H9 (cell line): ENCODE measurements at regions not wholly inside any gene's neighbourhood (a gene's known extent, or its start where the extent isn't known, plus 50 kb on each side); places are given as distances from the start of the nearest gene placed in this dataset.

Source experiments
- DNase-seq: peaks from one replicate; pipeline ENCODE4 v3.0.0-alpha.2; 2017
- H2AFZ ChIP-seq: one replicate; pipeline ENCODE4 v1.6.1; 2013; ENCODE audit warnings: mild to moderate bottlenecking, low read length, control low read depth, moderate library complexity
- H2AK5ac ChIP-seq: 2 replicates; pipeline ENCODE4 v1.6.1; 2013; ENCODE audit warnings: low read length, control low read depth, mixed read lengths; ENCODE audit not compliant: insufficient read length
- H2BK120ac ChIP-seq: one replicate; pipeline ENCODE4 v1.6.1; 2013; ENCODE audit warnings: low read depth, mild to moderate bottlenecking, low read length, control low read depth, inconsistent platforms; ENCODE audit not compliant: poor library complexity, severe bottlenecking
- H2BK12ac ChIP-seq: 2 replicates; pipeline ENCODE4 v1.6.1; 2013; ENCODE audit warnings: low read length, control low read depth, mixed read lengths, low read depth; ENCODE audit not compliant: insufficient read length
- H2BK15ac ChIP-seq: 2 replicates; pipeline ENCODE4 v1.6.1; 2013; ENCODE audit warnings: low read depth, low read length, control low read depth
- H2BK20ac ChIP-seq: one replicate; pipeline ENCODE4 v1.6.1; 2013; ENCODE audit warnings: low read depth, mild to moderate bottlenecking, low read length, control low read depth, inconsistent platforms; ENCODE audit not compliant: poor library complexity, severe bottlenecking
- H2BK5ac ChIP-seq: 2 replicates; pipeline ENCODE4 v1.6.1; 2013; ENCODE audit warnings: low read length, control low read depth, mixed read lengths; ENCODE audit not compliant: insufficient read length
- H3K14ac ChIP-seq: 2 replicates; pipeline ENCODE4 v1.6.1; 2013; ENCODE audit warnings: low read length, control low read depth; ENCODE audit not compliant: insufficient read depth
- H3K18ac ChIP-seq: 2 replicates; pipeline ENCODE4 v1.6.1; 2013; ENCODE audit warnings: low read depth, mild to moderate bottlenecking, mixed read lengths, low read length, control low read depth; ENCODE audit not compliant: insufficient read length
- H3K23ac ChIP-seq: 2 replicates; pipeline ENCODE4 v1.6.1; 2013; ENCODE audit warnings: low read length, control low read depth, mixed read lengths, low read depth; ENCODE audit not compliant: insufficient read length
- H3K23me2 ChIP-seq: 2 replicates; pipeline ENCODE4 v1.6.1; 2013; ENCODE audit warnings: low read depth, mild to moderate bottlenecking, mixed read lengths, low read length, control low read depth; ENCODE audit not compliant: insufficient read length, poor library complexity, severe bottlenecking
- H3K27ac ChIP-seq: 2 replicates; pipeline ENCODE4 v1.5.1; 2013; ENCODE audit warnings: low read length, control low read depth, mixed read lengths, low read depth; ENCODE audit not compliant: insufficient read length
- H3K27me3 ChIP-seq: 2 replicates; pipeline ENCODE4 v1.6.1; 2013; ENCODE audit warnings: low read length, control low read depth, inconsistent platforms; ENCODE audit not compliant: insufficient read depth
- H3K4ac ChIP-seq: 2 replicates; pipeline ENCODE4 v1.6.1; 2013; ENCODE audit warnings: low read depth, mild to moderate bottlenecking, control low read depth, inconsistent platforms, low read length, moderate library complexity
- H3K4me1 ChIP-seq: 2 replicates; pipeline ENCODE4 v1.6.1; 2013; ENCODE audit warnings: low read length, control low read depth, inconsistent platforms; ENCODE audit not compliant: insufficient read depth
- H3K4me2 ChIP-seq: 2 replicates; pipeline ENCODE4 v1.6.1; 2013; ENCODE audit warnings: low read length, control low read depth, mixed read lengths; ENCODE audit not compliant: insufficient read length, insufficient read depth
- H3K56ac ChIP-seq: 2 replicates; pipeline ENCODE4 v1.6.1; 2013; ENCODE audit warnings: low read depth, mild to moderate bottlenecking, mixed read lengths, low read length, control low read depth; ENCODE audit not compliant: insufficient read length
- H3K79me1 ChIP-seq: 2 replicates; pipeline ENCODE4 v1.6.1; 2013; ENCODE audit warnings: low read depth, mild to moderate bottlenecking, moderate library complexity, low read length, control low read depth, inconsistent platforms; ENCODE audit not compliant: insufficient read depth, poor library complexity, severe bottlenecking
- H3K79me2 ChIP-seq: 2 replicates; pipeline ENCODE4 v1.6.1; 2013; ENCODE audit warnings: low read length, control low read depth, inconsistent platforms; ENCODE audit not compliant: insufficient read depth
- H3K9ac ChIP-seq: 2 replicates; pipeline ENCODE4 v1.6.1; 2013; ENCODE audit warnings: low read length, control low read depth, mixed read lengths; ENCODE audit not compliant: insufficient read length; ENCODE audit errors: extremely low read depth
- H3K9me3 ChIP-seq: one replicate; pipeline ENCODE4 v1.6.1; 2013; ENCODE audit warnings: low read depth, low read length, inconsistent platforms; ENCODE audit not compliant: control insufficient read depth
- H3T11ph ChIP-seq: one replicate; pipeline ENCODE4 v1.6.1; 2013; ENCODE audit warnings: mild to moderate bottlenecking, low read length, control low read depth, inconsistent platforms
- H4K20me1 ChIP-seq: one replicate; pipeline ENCODE4 v1.6.1; 2013; ENCODE audit not compliant: control insufficient read depth, insufficient read length, insufficient read depth
- H4K5ac ChIP-seq: 2 replicates; pipeline ENCODE4 v1.6.1; 2013; ENCODE audit warnings: low read depth, mild to moderate bottlenecking, mixed read lengths, low read length, control low read depth; ENCODE audit not compliant: insufficient read length
- H4K8ac ChIP-seq: replicated peaks from 2 replicates; pipeline ENCODE4 v1.6.1; 2013; ENCODE audit warnings: low read length, control low read depth, mixed read lengths, low read depth; ENCODE audit not compliant: insufficient read length
- H4K91ac ChIP-seq: 2 replicates; pipeline ENCODE4 v1.6.1; 2013; ENCODE audit warnings: low read depth, mild to moderate bottlenecking, moderate library complexity, mixed read lengths, low read length, control low read depth; ENCODE audit not compliant: insufficient read length
- H3K27ac Mint-ChIP-seq, 3 experiments: 2 replicates in 2 of 3; 3 replicates in 1 of 3; pipeline ENCODE4 v1.8.0; 2020 to 2021; ENCODE audit warnings: mixed read lengths in 3 of 3, mild to moderate bottlenecking in 1 of 3, moderate library complexity in 1 of 3
- H3K27me3 Mint-ChIP-seq: 2 replicates; pipeline ENCODE4 v1.8.0; 2021; ENCODE audit warnings: low read depth, mild to moderate bottlenecking, moderate library complexity, mixed read lengths
- H3K36me3 Mint-ChIP-seq, 3 experiments: 2 replicates in 2 of 3; 3 replicates in 1 of 3; pipeline ENCODE4 v1.8.0; 2020 to 2021; ENCODE audit warnings: low read depth in 3 of 3, mixed read lengths in 3 of 3; ENCODE audit not compliant: insufficient read depth in 1 of 3
- H3K4me1 Mint-ChIP-seq, 2 experiments: 2 replicates each; pipeline ENCODE4 v1.8.0; 2020; ENCODE audit warnings: mixed read lengths in 2 of 2
- H3K4me3 Mint-ChIP-seq, 2 experiments: 2 replicates in 1 of 2; 3 replicates in 1 of 2; pipeline ENCODE4 v1.8.0; 2020 to 2021; ENCODE audit warnings: mild to moderate bottlenecking in 2 of 2, mixed read lengths in 2 of 2, moderate library complexity in 1 of 2
- H3K9me3 Mint-ChIP-seq, 2 experiments: 2 replicates in 1 of 2; 3 replicates in 1 of 2; pipeline ENCODE4 v1.8.0; 2020; ENCODE audit warnings: mild to moderate bottlenecking in 2 of 2, mixed read lengths in 2 of 2, moderate library complexity in 1 of 2
- CTCF ChIP-seq: fragments of 200-600 bp; sonication (generic); conservative IDR thresholded peaks from 3 replicates; pipeline ENCODE4 v1.8.0; 2021; ENCODE audit warnings: antibody characterized with exemption, mild to moderate bottlenecking
- WGBS: extraction: QIAGEN DNeasy Blood & Tissue Kit; methylation state at CpG from one replicate; pipeline ENCODE4 v1.1.7; 2013; ENCODE audit warnings: missing lambda C conversion rate, low lambda C conversion rate, mixed read lengths; ENCODE audit not compliant: insufficient read length; ENCODE audit errors: extremely low coverage; 5-methylcytosine and 5-hydroxymethylcytosine counted together

GRCh38 chr5:68531970-68532369 is 316.4 kb downstream of the PIK3R1 start:
- Histone ChIP-seq H3K14ac (no peak overlapping the region), H2BK120ac (no peak overlapping the region), H3K79me1 (no peaks in the 10 kb centered on the region), H3K27me3 (no peaks in the 10 kb centered on the region), H3K79me2 (no peaks in the 10 kb centered on the region), H4K91ac (no peak overlapping the region), H3K27ac (no peak overlapping the region), H4K5ac (no peak overlapping the region), H3K4me2 (no peak overlapping the region), H4K8ac (no peak overlapping the region), H2BK20ac (no peak overlapping the region), H3K9me3 (no peaks in the 10 kb centered on the region), H3K4ac (no peak overlapping the region), H3K9ac (no peak overlapping the region), H3K4me1 (peaks cover 6% of the 10 kb centered on the region; the same call in 1 of the 2 replicates), H2AFZ (no peak overlapping the region), H2BK12ac (no peak overlapping the region), H2AK5ac (no peak overlapping the region), H3K23ac (no peak overlapping the region), H2BK15ac (no peak overlapping the region), H3K23me2 (no peaks in the 10 kb centered on the region), H4K20me1 (no peaks in the 10 kb centered on the region), H2BK5ac (no peak overlapping the region), H3K18ac (no peak overlapping the region), H3K56ac (no peak overlapping the region), H3T11ph (no peak overlapping the region)
- Mint-ChIP-seq H3K36me3 (peaks cover 3 to 11% (median 7%) of the 10 kb centered on the region in 3 experiments), H3K4me1 (peaks cover 35 to 36% of the 10 kb centered on the region in 2 experiments), H3K4me3 (no peak overlapping the region), H3K9me3 (peaks cover 10% of the 10 kb centered on the region in 2 experiments), H3K27me3 (no peaks in the 10 kb centered on the region), H3K27ac (no peak overlapping the region; a peak in 1 of 7 replicates)
- TF ChIP-seq CTCF = no peak
- no peak for DNase-seq
- no CpG with 5 or more reads among the region's 4 CpGs for WGBS
